Adrenal gland (tissue), 5 donors: ENCODE measurements at regions not wholly inside any gene's neighbourhood (a gene's known extent, or its start where the extent isn't known, plus 50 kb on each side); places are given as distances from the start of the nearest gene placed in this dataset.

Source experiments
- POLR2A ChIP-seq, 2 donors: fragments of 450-650 bp; IDR thresholded peaks; one replicate each; pipeline ENCODE4 v1.6.1; 2017; ENCODE audit warnings: antibody characterized with exemption in 2 of 2, mild to moderate bottlenecking in 2 of 2, moderate library complexity in 1 of 2
- TF ChIP-seq, protein P1 (sequence below), 6 experiments: fragments of 450-650 bp in 4 of 6; fragments of 200-600 bp in 2 of 6; sonication (generic) in 1 of 6; IDR thresholded peaks; 1 replicate in 5 of 6; 2 replicates in 1 of 6; pipeline versions ENCODE4 v1.5.1 to v1.8.0; 2016 to 2021; ENCODE audit warnings: antibody characterized with exemption in 6 of 6, mild to moderate bottlenecking in 2 of 6, moderate library complexity in 1 of 6
- donor health status: DM: no; HTN: no; CAD: no.

DNA sequence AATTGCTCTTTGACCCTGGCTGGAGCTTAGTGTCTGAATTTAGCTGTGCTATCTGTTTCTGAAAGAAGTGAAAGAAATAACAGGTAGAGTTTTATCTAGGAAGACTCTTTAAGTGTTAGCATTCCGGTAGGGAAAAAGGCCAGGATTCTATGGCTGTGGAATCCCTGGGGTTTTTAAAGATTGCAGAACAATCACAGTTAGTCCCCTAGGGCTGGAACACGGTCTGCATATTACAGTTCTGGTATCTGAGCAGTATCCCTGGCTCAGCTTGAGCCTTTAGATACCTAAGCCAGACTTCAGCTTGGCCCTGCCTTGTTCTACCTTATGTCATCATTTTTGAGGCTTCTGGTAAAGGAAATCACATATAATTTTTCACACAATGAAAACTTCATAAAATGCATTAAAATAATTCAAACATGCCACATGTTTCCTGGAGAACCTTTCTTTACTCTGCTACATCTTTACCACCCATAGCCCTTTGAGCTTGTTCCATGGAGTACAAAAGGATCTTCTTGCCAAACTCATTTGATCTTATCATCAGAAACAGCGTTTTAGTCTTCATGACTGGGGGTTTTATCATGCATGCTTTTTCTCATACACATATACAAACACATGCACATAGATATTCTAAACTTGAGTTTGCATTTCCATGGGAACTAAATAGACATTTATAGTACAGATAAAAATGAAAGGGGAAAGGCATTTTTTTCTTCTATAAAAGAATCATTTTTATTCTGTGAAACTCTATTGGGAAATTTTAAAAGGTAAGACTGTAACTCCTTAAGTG lies 410.8 kb downstream of the CETN3 start:
- TF ChIP-seq, protein P1, sequence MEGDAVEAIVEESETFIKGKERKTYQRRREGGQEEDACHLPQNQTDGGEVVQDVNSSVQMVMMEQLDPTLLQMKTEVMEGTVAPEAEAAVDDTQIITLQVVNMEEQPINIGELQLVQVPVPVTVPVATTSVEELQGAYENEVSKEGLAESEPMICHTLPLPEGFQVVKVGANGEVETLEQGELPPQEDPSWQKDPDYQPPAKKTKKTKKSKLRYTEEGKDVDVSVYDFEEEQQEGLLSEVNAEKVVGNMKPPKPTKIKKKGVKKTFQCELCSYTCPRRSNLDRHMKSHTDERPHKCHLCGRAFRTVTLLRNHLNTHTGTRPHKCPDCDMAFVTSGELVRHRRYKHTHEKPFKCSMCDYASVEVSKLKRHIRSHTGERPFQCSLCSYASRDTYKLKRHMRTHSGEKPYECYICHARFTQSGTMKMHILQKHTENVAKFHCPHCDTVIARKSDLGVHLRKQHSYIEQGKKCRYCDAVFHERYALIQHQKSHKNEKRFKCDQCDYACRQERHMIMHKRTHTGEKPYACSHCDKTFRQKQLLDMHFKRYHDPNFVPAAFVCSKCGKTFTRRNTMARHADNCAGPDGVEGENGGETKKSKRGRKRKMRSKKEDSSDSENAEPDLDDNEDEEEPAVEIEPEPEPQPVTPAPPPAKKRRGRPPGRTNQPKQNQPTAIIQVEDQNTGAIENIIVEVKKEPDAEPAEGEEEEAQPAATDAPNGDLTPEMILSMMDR (IDR thresholded peaks at IDR 0.05) = no peak
- TF ChIP-seq POLR2A (IDR thresholded peaks at IDR 0.05) = no peak
